Activated naive CD8-positive, alpha-beta T cell (primary cell): ENCODE measurements at regions not wholly inside any gene's neighbourhood (a gene's known extent, or its start where the extent isn't known, plus 50 kb on each side); places are given as distances from the start of the nearest gene placed in this dataset.
"Not testable (repeated sequence)": the region's sequence is repeated elsewhere in the genome, so short reads cannot be mapped to it uniquely, and the experiment has no call there.

Experiments used
- H3K27ac Mint-ChIP-seq: one replicate; pipeline ENCODE4 v1.8.0; 2021; ENCODE audit warnings: mixed read lengths
- H3K27me3 Mint-ChIP-seq: one replicate; pipeline ENCODE4 v1.8.0; 2021; ENCODE audit warnings: mixed read lengths
- H3K36me3 Mint-ChIP-seq: one replicate; pipeline ENCODE4 v1.8.0; 2021; ENCODE audit warnings: mixed read lengths
- H3K4me1 Mint-ChIP-seq: one replicate; pipeline ENCODE4 v1.8.0; 2021; ENCODE audit warnings: low read depth, mixed read lengths
- H3K4me3 Mint-ChIP-seq: one replicate; pipeline ENCODE4 v1.8.0; 2021; ENCODE audit warnings: mild to moderate bottlenecking, mixed read lengths
- H3K9me3 Mint-ChIP-seq: one replicate; pipeline ENCODE4 v1.8.0; 2021; ENCODE audit warnings: low read depth, mixed read lengths

GRCh38 chr14:37985826-37986470 is 221.8 kb upstream of the SSTR1 start:
- Mint-ChIP-seq H3K27me3 (no peaks in the 10 kb centered on the region), H3K36me3 (peaks cover 3% of the 10 kb centered on the region), H3K9me3 (peaks cover 4% of the 10 kb centered on the region), H3K27ac (no peak overlapping the region), H3K4me1 (peaks cover 4% of the 10 kb centered on the region), H3K4me3 (no peak overlapping the region)

GRCh38 chr14:37988472-37988871 is 219.2 kb upstream of the SSTR1 start:
- Mint-ChIP-seq H3K27me3 (no peaks in the 10 kb centered on the region), H3K27ac (no peak overlapping the region), H3K9me3 (no peaks in the 10 kb centered on the region), H3K4me1 (peaks cover 4% of the 10 kb centered on the region), H3K4me3 (no peak overlapping the region), H3K36me3 (no peaks in the 10 kb centered on the region)

DNA sequence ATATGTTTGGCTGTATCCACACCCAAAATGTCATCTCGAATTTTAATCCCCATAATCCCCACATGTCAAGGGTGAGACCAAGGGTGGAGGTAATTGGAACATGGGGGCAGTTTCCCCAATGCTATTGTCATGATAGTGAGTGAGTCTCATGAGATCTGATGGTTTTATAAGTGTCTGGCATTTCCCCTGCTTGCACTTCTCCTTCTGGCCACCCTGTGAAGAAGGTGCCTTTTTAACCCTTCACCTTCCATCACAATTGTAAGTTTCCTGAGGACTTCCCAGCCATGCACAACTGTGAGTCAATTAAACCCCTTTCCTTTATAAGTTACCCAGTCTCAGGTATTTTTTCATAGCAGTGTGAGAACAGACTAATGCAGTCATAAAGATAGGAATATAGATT is 216.7 kb upstream of the SSTR1 start:
- H3K27me3 Mint-ChIP-seq, result no peaks in the 10 kb centered on the region
- no peaks in the 10 kb centered on the region for H3K9me3 Mint-ChIP-seq
- no peak overlapping the region for H3K4me3 Mint-ChIP-seq
- H3K4me1 Mint-ChIP-seq, result peaks cover 2% of the 10 kb centered on the region
- H3K36me3 Mint-ChIP-seq, result no peaks in the 10 kb centered on the region
- H3K27ac Mint-ChIP-seq, result no peak overlapping the region

GRCh38 chr14:37992499-37992898 is 215.2 kb upstream of the SSTR1 start:
- Mint-ChIP-seq H3K27ac (no peak overlapping the region), H3K36me3 (no peaks in the 10 kb centered on the region), H3K4me1 (no peaks in the 10 kb centered on the region), H3K27me3 (no peaks in the 10 kb centered on the region), H3K4me3 (no peak overlapping the region), H3K9me3 (no peaks in the 10 kb centered on the region)

- no peak overlapping the region for H3K27ac Mint-ChIP-seq
- H3K27me3 Mint-ChIP-seq, result no peaks in the 10 kb centered on the region
- no peaks in the 10 kb centered on the region for H3K36me3 Mint-ChIP-seq
- no peaks in the 10 kb centered on the region for H3K4me1 Mint-ChIP-seq
- H3K4me3 Mint-ChIP-seq, result no peak overlapping the region
- H3K9me3 Mint-ChIP-seq, result no peaks in the 10 kb centered on the region
Measured at GRCh38 chr14:37994846-37995372, 212.8 kb upstream of the SSTR1 start.

GRCh38 chr14:37997017-37997416 is 210.7 kb upstream of the SSTR1 start:
- H3K4me1 Mint-ChIP-seq, result no peaks in the 10 kb centered on the region
- no peaks in the 10 kb centered on the region for H3K36me3 Mint-ChIP-seq
- no peak overlapping the region for H3K4me3 Mint-ChIP-seq
- H3K9me3 Mint-ChIP-seq, result no peaks in the 10 kb centered on the region
- no peak overlapping the region for H3K27ac Mint-ChIP-seq
- H3K27me3 Mint-ChIP-seq, result no peaks in the 10 kb centered on the region

DNA sequence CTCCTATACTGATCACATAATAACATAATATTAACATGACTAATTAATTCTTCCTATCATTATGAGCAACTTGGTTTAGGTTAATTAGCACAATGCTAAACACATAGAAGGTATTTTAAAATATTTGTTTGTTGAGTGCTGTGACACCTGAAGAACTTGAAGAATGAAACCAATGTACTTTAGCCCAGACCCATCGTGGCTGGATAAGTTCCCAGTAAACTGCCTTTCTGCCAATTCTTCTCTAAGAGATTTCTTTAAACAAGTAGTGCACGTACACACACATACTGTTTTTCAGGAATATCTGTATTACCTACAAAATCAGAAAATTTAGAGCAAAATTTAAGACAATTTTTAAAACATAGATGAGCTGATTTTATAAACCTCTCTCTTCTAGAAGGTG is 207.4 kb upstream of the SSTR1 start:
- H3K4me1 Mint-ChIP-seq, result no peaks in the 10 kb centered on the region
- no peaks in the 10 kb centered on the region for H3K27me3 Mint-ChIP-seq
- H3K27ac Mint-ChIP-seq, result no peak overlapping the region
- H3K4me3 Mint-ChIP-seq, result no peak overlapping the region
- no peaks in the 10 kb centered on the region for H3K9me3 Mint-ChIP-seq
- H3K36me3 Mint-ChIP-seq, result no peaks in the 10 kb centered on the region

GRCh38 chr14:38001501-38001900 is 206.2 kb upstream of the SSTR1 start:
- Mint-ChIP-seq H3K27ac (no peak overlapping the region), H3K9me3 (no peaks in the 10 kb centered on the region), H3K4me3 (no peak overlapping the region), H3K27me3 (no peaks in the 10 kb centered on the region), H3K4me1 (no peaks in the 10 kb centered on the region), H3K36me3 (no peaks in the 10 kb centered on the region)

DNA sequence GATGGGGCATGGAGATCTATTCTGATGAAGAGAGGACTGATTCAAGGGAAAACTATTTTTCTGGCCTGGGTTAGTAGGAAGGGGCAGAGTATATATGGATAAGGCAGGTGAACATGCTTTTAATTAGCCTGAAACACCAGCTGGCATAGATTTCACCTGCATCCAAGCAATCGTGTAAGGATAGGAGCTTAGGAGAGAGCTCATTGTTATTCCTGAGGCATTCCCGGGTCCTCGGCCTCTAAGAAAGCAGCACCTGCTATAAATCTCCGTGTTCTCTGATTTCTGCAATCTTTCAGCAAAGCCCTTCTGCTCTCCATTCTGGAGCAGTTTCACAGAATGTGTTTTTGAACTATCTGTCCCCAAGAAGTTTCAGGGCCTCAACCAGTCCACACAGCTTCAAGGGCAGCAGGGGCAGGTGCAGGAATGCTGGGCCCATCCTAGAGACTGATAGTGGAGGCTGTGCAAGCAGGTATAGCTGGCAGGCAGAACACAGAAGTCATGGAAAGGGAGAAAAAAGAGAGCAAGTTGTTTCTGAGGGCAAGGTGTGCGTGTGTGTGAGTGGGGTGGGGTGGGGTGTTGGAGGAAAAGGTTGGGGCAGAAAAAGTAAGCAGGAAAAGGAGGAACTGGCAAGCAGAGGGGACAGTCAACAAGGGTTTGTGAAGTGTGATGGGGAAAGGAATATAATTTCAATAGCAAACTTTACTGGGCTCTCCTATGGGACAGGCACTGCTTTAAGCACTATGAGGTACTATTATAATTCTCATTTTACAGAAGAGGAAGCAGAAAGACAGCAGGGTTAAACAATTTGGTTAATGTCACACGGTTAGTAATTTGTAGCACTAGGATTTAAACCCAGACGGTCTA is 203.7 kb upstream of the SSTR1 start:
- no peaks in the 10 kb centered on the region for H3K36me3 Mint-ChIP-seq
- H3K27ac Mint-ChIP-seq, result no peak overlapping the region
- H3K27me3 Mint-ChIP-seq, result no peaks in the 10 kb centered on the region
- H3K9me3 Mint-ChIP-seq, result no peaks in the 10 kb centered on the region
- no peak overlapping the region for H3K4me3 Mint-ChIP-seq
- H3K4me1 Mint-ChIP-seq, result no peaks in the 10 kb centered on the region

GRCh38 chr14:38004610-38004879 is 203.2 kb upstream of the SSTR1 start:
- Mint-ChIP-seq H3K4me3 (no peak overlapping the region), H3K9me3 (no peaks in the 10 kb centered on the region), H3K4me1 (no peaks in the 10 kb centered on the region), H3K36me3 (no peaks in the 10 kb centered on the region), H3K27me3 (no peaks in the 10 kb centered on the region), H3K27ac (no peak overlapping the region)

GRCh38 chr14:38011156-38011555 is 196.5 kb upstream of the SSTR1 start:
- Mint-ChIP-seq H3K9me3 (peaks cover 15% of the 10 kb centered on the region), H3K36me3 (peaks cover 17% of the 10 kb centered on the region)
- H3K27me3 Mint-ChIP-seq, H3K4me1 Mint-ChIP-seq, H3K4me3 Mint-ChIP-seq, H3K27ac Mint-ChIP-seq: not testable (repeated sequence)

DNA sequence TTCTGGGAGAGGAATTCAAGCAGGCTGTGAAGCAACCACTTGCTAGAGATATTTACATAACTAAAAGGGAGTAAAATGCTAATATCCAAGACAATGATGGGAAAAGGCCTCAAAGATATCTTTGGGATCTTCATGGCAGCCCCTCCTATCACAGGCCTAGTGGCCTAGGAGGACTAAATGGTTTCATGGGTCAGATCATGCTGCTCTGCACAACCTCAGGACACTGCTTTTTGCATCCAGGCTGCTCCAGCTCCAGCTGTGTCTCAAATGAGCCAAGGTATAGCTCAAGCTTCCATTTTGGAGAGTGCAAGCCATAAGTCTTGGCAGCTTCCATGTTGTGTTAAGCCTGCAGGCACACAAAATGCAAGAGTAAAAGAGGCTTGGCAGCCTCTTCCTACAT is 195.6 kb upstream of the SSTR1 start:
- Mint-ChIP-seq H3K9me3 (peaks cover 15% of the 10 kb centered on the region), H3K27me3 (no peaks in the 10 kb centered on the region), H3K27ac (no peak overlapping the region), H3K36me3 (peaks cover 17% of the 10 kb centered on the region), H3K4me3 (no peak overlapping the region), H3K4me1 (no peaks in the 10 kb centered on the region)

DNA sequence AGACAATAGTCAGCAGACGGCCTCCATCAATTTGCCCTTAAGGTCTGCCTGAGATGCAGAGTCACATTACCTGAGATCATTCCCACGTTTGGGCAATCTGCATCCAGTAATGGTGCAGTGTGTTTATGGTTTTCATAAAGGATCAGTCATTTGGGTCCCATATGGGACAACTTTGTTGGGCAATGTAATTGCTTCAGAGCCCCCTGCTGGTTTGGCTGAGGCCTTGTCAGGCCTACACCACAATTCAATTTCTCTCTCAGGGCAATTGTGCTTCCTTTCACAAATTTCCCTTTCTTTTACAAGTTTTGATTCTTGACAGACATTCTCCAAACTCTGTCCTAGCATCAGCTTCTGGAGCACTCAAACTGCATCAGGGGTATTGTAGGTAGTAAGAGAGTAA is 191.2 kb upstream of the SSTR1 start:
- H3K4me1 Mint-ChIP-seq, result no peaks in the 10 kb centered on the region
- no peaks in the 10 kb centered on the region for H3K27me3 Mint-ChIP-seq
- no peak overlapping the region for H3K27ac Mint-ChIP-seq
- H3K4me3 Mint-ChIP-seq, result no peak overlapping the region
- peaks cover 14% of the 10 kb centered on the region for H3K36me3 Mint-ChIP-seq
- peaks cover 6% of the 10 kb centered on the region for H3K9me3 Mint-ChIP-seq

DNA sequence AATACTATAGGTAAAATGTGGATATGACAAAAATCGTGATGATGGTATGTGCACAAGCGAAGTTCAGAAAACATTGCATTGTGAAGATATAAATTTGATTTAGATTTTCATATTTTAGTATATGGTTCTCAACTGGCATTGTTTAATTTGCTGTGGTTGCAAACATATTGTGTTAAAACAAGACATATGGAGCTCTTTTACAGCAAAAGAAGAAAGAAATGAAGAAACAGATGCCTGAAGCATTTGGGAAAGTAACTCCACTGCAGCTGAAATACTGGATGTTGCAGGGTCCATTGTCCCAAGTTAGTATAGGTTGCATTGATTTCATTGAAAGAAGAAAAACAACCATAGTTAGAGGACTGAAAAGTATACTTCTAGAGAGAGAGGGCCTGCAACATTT is 185.8 kb upstream of the SSTR1 start:
- Mint-ChIP-seq H3K27ac (no peak overlapping the region), H3K27me3 (no peaks in the 10 kb centered on the region), H3K4me3 (no peak overlapping the region), H3K4me1 (no peaks in the 10 kb centered on the region), H3K36me3 (peaks cover 14% of the 10 kb centered on the region), H3K9me3 (peaks cover 16% of the 10 kb centered on the region)

GRCh38 chr14:38022775-38023174 is 184.9 kb upstream of the SSTR1 start:
- H3K9me3 Mint-ChIP-seq, result peaks cover 16% of the 10 kb centered on the region

DNA sequence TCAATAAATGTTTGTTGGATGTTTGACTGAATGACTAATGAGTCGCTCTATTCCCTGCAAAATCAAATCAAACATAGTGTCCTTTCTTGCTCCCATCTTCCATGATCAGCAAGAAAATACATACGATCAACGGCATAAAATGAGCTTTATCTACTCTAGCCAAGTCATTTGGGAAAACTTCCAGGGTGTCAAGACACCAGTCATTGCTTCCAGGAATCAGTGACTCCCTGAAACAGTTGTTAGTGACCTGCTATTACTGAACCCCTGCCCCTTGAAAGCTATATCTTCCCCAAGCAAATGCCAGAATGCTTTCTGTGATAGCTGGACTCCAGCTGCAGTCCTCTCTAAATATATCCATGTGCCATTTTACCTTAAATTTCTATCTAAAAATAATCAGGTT is 169.5 kb upstream of the SSTR1 start:
- Mint-ChIP-seq H3K27ac (no peak overlapping the region), H3K27me3 (no peaks in the 10 kb centered on the region), H3K4me1 (peaks cover 14% of the 10 kb centered on the region), H3K36me3 (no peaks in the 10 kb centered on the region), H3K9me3 (no peaks in the 10 kb centered on the region), H3K4me3 (no peak overlapping the region)

More at GRCh38 chr14:38022775-38023174, 184.9 kb upstream of the SSTR1 start:
- no peak overlapping the region for H3K27ac Mint-ChIP-seq
- H3K4me1 Mint-ChIP-seq, result no peaks in the 10 kb centered on the region
- no peak overlapping the region for H3K4me3 Mint-ChIP-seq
- H3K36me3 Mint-ChIP-seq, result peaks cover 14% of the 10 kb centered on the region
- no peaks in the 10 kb centered on the region for H3K27me3 Mint-ChIP-seq
